ENCODE measurements at regions not wholly inside any gene's neighbourhood (a gene's known extent, or its start where the extent isn't known, plus 50 kb on each side); places are given as distances from the start of the nearest gene placed in this dataset.

- DNase-seq (ENCODE audit: low spot score) (no peak), ATAC-seq (no peak)
- TF ChIP-seq REST (IDR thresholded peaks at IDR 0.05; ENCODE audit: unreplicated experiment) = no peak
- no peak for TF ChIP-seq ZNF331 (CRISPR knock-in tag; IDR thresholded peaks at IDR 0.05; ENCODE audit: low read depth)
- no peak for TF ChIP-seq JUNB (IDR thresholded peaks at IDR 0.05; ENCODE audit: unreplicated experiment)
- no peak for TF ChIP-seq CTCF (conservative IDR thresholded peaks at IDR 0.05; ENCODE audit: low read depth in 2 of 2)
- no peak for TF ChIP-seq POLR2AphosphoS5 (IDR thresholded peaks at IDR 0.05; ENCODE audit: low read depth)
- no peak for TF ChIP-seq CREB1 (CRISPR knock-in tag; IDR thresholded peaks at IDR 0.05; ENCODE audit: low read depth)
- no peak for TF ChIP-seq ZNF114 (CRISPR knock-in tag; IDR thresholded peaks at IDR 0.05)
- TF ChIP-seq EZH2 (IDR thresholded peaks at IDR 0.05; ENCODE audit: low read depth, unreplicated experiment) = no peak
- no peak for TF ChIP-seq ZNF462 (CRISPR knock-in tag; IDR thresholded peaks at IDR 0.05)
- Histone ChIP-seq H3K79me2 (replicated peaks; ENCODE audit: insufficient read depth) (no peaks in the 10 kb centered on the region), H3K4me2 (no peak overlapping the region), H3K36me3 (ENCODE audit: insufficient read depth) (no peaks in the 10 kb centered on the region), H3K4me1 (ENCODE audit: insufficient read depth) (no peaks in the 10 kb centered on the region), H3K27ac (ENCODE audit: low read depth) (no peak overlapping the region), H3K9me2 (ENCODE audit: insufficient read depth) (peaks cover 7% of the 10 kb centered on the region; the same call in 1 of the 2 replicates), H2AFZ (no peak overlapping the region), H3F3A (replicated peaks; ENCODE audit: low read depth) (no peaks in the 10 kb centered on the region), H3K27me3 (ENCODE audit: insufficient read depth) (no peaks in the 10 kb centered on the region), H3K4me3 (no peak overlapping the region), H4K20me1 (replicated peaks; ENCODE audit: insufficient read depth) (no peaks in the 10 kb centered on the region)
- Mint-ChIP-seq H3K4me3 (no peak overlapping the region), H3K27ac (no peak overlapping the region), H3K27me3 (ENCODE audit: insufficient read depth, low read depth, poor library complexity) (no peaks in the 10 kb centered on the region), H3K9me3 (no peaks in the 10 kb centered on the region), H3K36me3 (ENCODE audit: low read depth) (no peaks in the 10 kb centered on the region), H3K4me1 (no peaks in the 10 kb centered on the region)
Measured at GRCh38 chr21:15493646-15494045, 236.1 kb upstream of the USP25 start.

All from GM23338 (cell line).